ENCODE measurements at regions not wholly inside any gene's neighbourhood (a gene's known extent, or its start where the extent isn't known, plus 50 kb on each side); places are given as distances from the start of the nearest gene placed in this dataset.
A peak's percentile ranks its signal among the peaks of the same experiment; 100 is the strongest.

- no peak overlapping the region for H3K27ac ChIP-seq
- H3K4me3 ChIP-seq, result no peak overlapping the region
These were observed 218.3 kb downstream of the GLI2 start for GRCh38 chr2:120953843-120954584.

- H3K4me3 ChIP-seq, result no peak overlapping the region
These were observed 219.3 kb downstream of the GLI2 start for GRCh38 chr2:120954939-120955338.

GRCh38 chr2:120955427-120955826 lies 219.8 kb downstream of the GLI2 start:
- Histone ChIP-seq H3K4me3 (no peak overlapping the region), H3K27ac (no peak overlapping the region)

More at GRCh38 chr2:120954939-120955338, 219.3 kb downstream of the GLI2 start:
- no peak overlapping the region for H3K27ac ChIP-seq

DNA sequence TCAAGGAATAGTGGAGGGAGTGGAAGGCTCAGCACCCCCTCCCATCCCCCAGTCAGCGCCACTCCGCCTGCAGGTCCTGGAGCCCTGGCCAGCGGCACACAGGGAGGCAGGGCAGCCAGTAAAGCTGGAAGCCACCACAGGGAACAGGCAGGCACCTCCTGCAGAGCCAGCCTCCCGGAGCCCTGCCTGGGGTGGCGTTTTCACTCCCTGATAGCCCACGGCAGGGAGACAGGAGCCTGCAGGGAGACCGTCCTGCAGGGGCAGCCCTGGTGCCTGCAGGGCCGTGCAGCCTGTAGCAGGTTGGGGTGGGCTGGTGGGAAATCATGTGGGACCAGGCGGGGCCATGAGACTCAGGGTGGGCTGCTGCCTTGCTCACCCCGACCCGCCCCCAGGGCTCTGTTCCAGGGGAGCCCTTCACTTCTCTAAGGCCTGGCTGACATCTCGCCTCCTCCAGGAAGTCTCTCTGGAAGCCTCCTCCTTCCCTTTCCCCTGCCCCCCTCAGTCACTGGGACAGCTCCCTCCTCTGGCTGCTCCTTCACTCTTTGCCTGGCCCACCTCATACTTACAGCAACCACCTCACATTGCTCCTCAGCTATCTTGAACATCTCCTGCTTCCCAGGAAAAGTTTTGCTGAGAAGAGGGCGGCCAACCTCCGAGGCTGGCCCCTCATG lies 221.0 kb downstream of the GLI2 start:
- no peak overlapping the region for H3K27ac ChIP-seq
- H3K4me3 ChIP-seq, result no peak overlapping the region

GRCh38 chr2:120957905-120958304 lies 222.2 kb downstream of the GLI2 start:
- Histone ChIP-seq H3K4me3 (no peak overlapping the region), H3K27ac (no peak overlapping the region)

- Histone ChIP-seq H3K4me3 (no peak overlapping the region), H3K27ac (peak overlapping the region in 1 of 21 experiments; percentile 15)
These were observed 223.1 kb downstream of the GLI2 start for GRCh38 chr2:120958623-120959366.

GRCh38 chr2:120959426-120959825 lies 223.8 kb downstream of the GLI2 start:
- H3K4me3 ChIP-seq, result no peak overlapping the region
- H3K27ac ChIP-seq, result peak overlapping the region in 1 of 21 experiments; percentile 57

DNA sequence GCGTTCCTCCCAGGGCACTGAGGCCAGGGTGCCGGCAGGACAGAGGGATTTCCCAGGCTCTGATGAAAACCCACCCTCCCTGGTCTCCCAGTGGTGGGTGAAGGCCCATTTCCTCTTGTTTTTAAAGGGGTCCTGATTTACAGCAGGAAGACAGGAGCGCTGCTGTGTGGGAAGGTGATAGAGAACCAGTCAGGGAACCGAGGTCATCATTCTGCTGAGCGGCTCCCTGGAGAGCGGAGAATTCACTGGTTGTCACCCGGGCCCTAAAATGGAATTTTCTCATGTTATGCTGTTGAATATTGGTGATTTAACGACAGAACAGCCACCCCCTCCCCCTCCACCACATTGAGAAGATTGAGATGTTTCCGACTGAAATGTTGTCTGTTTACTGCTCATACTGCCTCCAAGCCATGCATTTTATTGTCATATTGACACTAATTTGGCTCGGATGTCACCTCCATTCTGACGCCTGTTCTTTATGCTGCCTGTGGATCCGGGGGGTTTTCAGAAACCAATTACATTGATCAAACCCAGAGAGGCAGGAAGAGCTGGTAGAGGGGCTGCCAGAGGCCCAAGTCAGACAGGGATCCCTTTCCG lies 225.2 kb downstream of the GLI2 start:
- no peak overlapping the region for H3K27ac ChIP-seq

DNA sequence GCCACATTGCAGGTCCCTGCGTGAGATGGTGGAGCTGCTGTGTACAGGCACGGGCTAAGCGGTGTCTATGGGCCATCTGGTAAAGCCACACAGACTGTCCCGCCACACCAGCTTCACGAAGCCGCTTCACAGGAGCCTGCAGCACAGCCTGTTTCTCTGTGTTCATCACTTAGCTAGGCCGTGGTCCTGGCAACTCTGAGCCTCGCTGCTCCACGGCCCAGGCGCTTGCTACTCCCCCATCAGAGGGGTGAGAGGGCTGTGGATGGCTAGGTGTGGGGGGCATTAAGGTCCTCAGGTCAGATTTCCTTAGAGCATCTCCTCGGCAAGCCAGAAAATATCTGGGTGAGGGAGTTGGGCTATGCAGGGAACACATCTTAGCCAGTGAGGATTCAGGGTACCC lies 225.7 kb downstream of the GLI2 start:
- no peak overlapping the region for H3K27ac ChIP-seq
- H3K4me3 ChIP-seq, result no peak overlapping the region

More for the DNA sequence above, 225.2 kb downstream of the GLI2 start:
- no peak overlapping the region for H3K4me3 ChIP-seq

DNA sequence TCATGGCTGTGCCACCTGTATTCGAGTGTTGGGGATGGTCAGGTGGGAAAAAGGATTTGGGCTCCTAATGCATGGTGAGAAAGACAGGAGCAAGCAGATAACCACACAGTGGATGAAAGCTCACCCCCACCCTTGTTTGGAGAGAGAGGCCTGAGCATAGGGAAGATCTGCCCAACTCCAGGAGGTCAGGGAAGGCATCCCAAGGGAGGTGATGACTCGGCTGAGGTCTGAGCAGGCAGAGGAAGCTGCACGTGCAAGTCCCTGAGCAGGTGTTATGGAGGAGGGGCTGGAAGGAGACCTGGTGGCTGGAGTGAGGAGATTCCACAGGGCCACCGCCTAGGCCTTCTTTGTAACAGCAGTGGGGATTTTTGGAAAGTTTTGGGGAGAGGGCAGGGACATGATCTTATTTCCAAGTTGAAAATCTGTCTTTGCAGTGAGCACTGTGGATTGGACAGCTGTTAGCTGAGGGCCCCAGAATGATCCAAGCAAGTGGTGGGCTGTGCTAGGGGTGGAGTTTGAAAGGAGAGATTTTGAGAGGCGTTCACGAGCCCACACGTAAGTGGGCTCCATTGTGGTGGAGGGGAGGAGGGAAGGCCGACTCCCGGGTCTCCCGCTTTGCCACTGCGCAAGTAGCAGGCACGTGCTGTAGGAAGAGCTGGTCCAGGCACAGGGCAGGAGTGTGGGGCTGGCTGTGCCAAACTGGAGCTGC lies 228.5 kb downstream of the GLI2 start:
- no peak overlapping the region for H3K27ac ChIP-seq
- H3K4me3 ChIP-seq, result no peak overlapping the region

GRCh38 chr2:120964819-120965218 lies 229.2 kb downstream of the GLI2 start:
- H3K27ac ChIP-seq, result no peak overlapping the region
- H3K4me3 ChIP-seq, result no peak overlapping the region

- H3K4me3 ChIP-seq, result no peak overlapping the region
- H3K27ac ChIP-seq, result no peak overlapping the region
These were observed 231.0 kb downstream of the GLI2 start for GRCh38 chr2:120966510-120967254.

DNA sequence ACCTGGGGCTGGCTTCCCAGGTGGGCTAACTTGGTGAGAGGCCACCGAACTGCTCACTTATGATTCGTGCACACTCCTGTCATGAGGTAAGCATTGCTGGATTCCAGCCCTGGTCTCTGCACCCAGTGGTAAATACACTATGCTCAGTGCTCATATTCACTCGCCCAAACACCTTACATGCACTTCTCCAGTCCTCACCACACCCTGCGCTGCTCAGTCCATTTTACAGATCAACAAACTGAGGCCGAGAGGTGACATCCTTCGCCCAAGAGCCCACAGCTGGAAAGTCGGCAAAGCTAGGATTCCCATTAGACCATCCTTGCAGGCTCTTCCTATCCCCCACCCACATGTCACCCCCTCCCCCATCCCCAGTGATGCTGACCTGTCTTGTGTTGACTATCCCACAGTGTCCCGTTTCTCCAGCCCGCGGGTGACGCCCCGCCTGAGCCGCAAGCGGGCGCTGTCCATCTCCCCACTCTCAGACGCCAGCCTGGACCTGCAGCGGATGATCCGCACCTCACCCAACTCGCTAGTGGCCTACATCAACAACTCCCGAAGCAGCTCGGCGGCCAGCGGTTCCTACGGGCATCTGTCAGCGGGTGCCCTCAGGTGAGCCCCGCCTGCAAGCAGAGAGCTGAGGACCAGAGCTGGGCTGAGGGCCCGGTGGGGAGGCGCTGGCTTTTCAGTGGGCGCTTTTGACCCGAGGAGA lies 232.8 kb downstream of the GLI2 start:
- no peak overlapping the region for H3K4me3 ChIP-seq
- no peak overlapping the region for H3K27ac ChIP-seq

GRCh38 chr2:120969613-120970355 lies 234.1 kb downstream of the GLI2 start:
- no peak overlapping the region for H3K4me3 ChIP-seq
- no peak overlapping the region for H3K27ac ChIP-seq

GRCh38 chr2:120971866-120972265 lies 236.2 kb downstream of the GLI2 start:
- Histone ChIP-seq H3K27ac (no peak overlapping the region), H3K4me3 (no peak overlapping the region)

GRCh38 chr2:120972286-120972685 lies 236.6 kb downstream of the GLI2 start:
- H3K4me3 ChIP-seq, result no peak overlapping the region
- H3K27ac ChIP-seq, result no peak overlapping the region

GRCh38 chr2:120973196-120973595 lies 237.5 kb downstream of the GLI2 start:
- Histone ChIP-seq H3K4me3 (no peak overlapping the region), H3K27ac (no peak overlapping the region)

DNA sequence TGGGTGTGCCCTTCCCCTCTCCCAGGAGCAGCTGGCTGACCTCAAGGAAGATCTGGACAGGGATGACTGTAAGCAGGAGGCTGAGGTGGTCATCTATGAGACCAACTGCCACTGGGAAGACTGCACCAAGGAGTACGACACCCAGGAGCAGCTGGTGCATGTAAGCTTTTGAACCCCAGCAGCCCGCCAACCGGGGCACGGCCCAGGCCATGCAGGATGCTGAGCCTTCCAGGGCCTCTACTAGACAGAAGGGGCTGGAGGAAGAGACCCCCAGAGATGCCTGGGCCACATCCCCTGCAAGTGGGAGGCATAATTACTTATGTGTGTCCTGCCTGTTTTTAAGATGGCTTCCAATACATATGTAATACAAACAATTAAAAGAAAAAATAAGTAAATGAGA lies 239.3 kb downstream of the GLI2 start:
- no peak overlapping the region for H3K27ac ChIP-seq
- H3K4me3 ChIP-seq, result no peak overlapping the region
